Hepatocyte (in vitro differentiated cells): ENCODE measurements at regions not wholly inside any gene's neighbourhood (a gene's known extent, or its start where the extent isn't known, plus 50 kb on each side); places are given as distances from the start of the nearest gene placed in this dataset.

Source experiments
- DNase-seq: peaks from one replicate; pipeline ENCODE4 v3.0.0-alpha.2; 2016; ENCODE audit warnings: low spot score
- H2AFZ ChIP-seq: fragments of 200-600 bp; sonication (generic); 2 replicates; pipeline ENCODE4 v1.6.0; 2016; ENCODE audit warnings: antibody characterized with exemption, mild to moderate bottlenecking
- H3K27ac ChIP-seq: fragments of 200-600 bp; sonication (generic); 2 replicates; pipeline ENCODE4 v1.5.1; 2016; ENCODE audit warnings: mild to moderate bottlenecking
- H3K27me3 ChIP-seq: fragments of 200-600 bp; sonication (generic); 2 replicates; pipeline ENCODE4 v1.6.1; 2016
- H3K36me3 ChIP-seq: fragments of 200-600 bp; sonication (generic); replicated peaks from 2 replicates; pipeline ENCODE4 v1.5.1; 2016; ENCODE audit warnings: low read depth; ENCODE audit not compliant: insufficient read depth
- H3K4me1 ChIP-seq: fragments of 200-600 bp; sonication (generic); 2 replicates; pipeline ENCODE4 v1.5.1; 2016; ENCODE audit warnings: mild to moderate bottlenecking, moderate library complexity; ENCODE audit not compliant: insufficient read depth
- H3K4me2 ChIP-seq: fragments of 200-600 bp; sonication (generic); 2 replicates; pipeline ENCODE4 v1.6.0; 2016
- H3K4me3 ChIP-seq: fragments of 200-600 bp; sonication (generic); 2 replicates; pipeline ENCODE4 v1.5.1; 2016; ENCODE audit warnings: mild to moderate bottlenecking
- H3K79me2 ChIP-seq: fragments of 200-600 bp; sonication (generic); 2 replicates; pipeline ENCODE4 v1.6.0; 2017; ENCODE audit warnings: mild to moderate bottlenecking
- H3K9me2 ChIP-seq: fragments of 200-600 bp; sonication (generic); replicated peaks from 2 replicates; pipeline ENCODE4 v1.6.0; 2017; ENCODE audit warnings: mild to moderate bottlenecking; ENCODE audit not compliant: insufficient read depth
- H3K9me3 ChIP-seq: fragments of 200-600 bp; sonication (generic); 2 replicates; pipeline ENCODE4 v1.5.1; 2016; ENCODE audit warnings: low read depth, mild to moderate bottlenecking
- H4K20me1 ChIP-seq: fragments of 200-600 bp; sonication (generic); 2 replicates; pipeline ENCODE4 v1.6.0; 2016; ENCODE audit warnings: mild to moderate bottlenecking; ENCODE audit not compliant: insufficient read depth, poor library complexity, severe bottlenecking
- EZH2 ChIP-seq: fragments of 200-600 bp; sonication (generic); IDR thresholded peaks from 2 replicates; pipeline ENCODE4 v1.6.1; 2016; ENCODE audit warnings: antibody characterized with exemption, mild to moderate bottlenecking, borderline replicate concordance
- EZH2phosphoT487 ChIP-seq: fragments of 200-600 bp; sonication (generic); IDR thresholded peaks from one replicate; pipeline ENCODE4 v1.6.1; 2018; ENCODE audit warnings: antibody characterized with exemption, mild to moderate bottlenecking, low read depth, moderate library complexity; ENCODE audit not compliant: unreplicated experiment, severe bottlenecking
- WGBS: methylation state at CpG from one replicate; pipeline ENCODE4 v1.1.6; 2016; ENCODE audit warnings: low lambda C conversion rate; ENCODE audit errors: missing lambda C conversion rate; 5-methylcytosine and 5-hydroxymethylcytosine counted together
- TF ChIP-seq, protein P1 (sequence below): fragments of 200-600 bp; sonication (generic); IDR thresholded peaks from 2 replicates; pipeline ENCODE4 v1.5.1; 2016; ENCODE audit warnings: antibody characterized with exemption, mild to moderate bottlenecking; ENCODE audit not compliant: poor library complexity

DNA sequence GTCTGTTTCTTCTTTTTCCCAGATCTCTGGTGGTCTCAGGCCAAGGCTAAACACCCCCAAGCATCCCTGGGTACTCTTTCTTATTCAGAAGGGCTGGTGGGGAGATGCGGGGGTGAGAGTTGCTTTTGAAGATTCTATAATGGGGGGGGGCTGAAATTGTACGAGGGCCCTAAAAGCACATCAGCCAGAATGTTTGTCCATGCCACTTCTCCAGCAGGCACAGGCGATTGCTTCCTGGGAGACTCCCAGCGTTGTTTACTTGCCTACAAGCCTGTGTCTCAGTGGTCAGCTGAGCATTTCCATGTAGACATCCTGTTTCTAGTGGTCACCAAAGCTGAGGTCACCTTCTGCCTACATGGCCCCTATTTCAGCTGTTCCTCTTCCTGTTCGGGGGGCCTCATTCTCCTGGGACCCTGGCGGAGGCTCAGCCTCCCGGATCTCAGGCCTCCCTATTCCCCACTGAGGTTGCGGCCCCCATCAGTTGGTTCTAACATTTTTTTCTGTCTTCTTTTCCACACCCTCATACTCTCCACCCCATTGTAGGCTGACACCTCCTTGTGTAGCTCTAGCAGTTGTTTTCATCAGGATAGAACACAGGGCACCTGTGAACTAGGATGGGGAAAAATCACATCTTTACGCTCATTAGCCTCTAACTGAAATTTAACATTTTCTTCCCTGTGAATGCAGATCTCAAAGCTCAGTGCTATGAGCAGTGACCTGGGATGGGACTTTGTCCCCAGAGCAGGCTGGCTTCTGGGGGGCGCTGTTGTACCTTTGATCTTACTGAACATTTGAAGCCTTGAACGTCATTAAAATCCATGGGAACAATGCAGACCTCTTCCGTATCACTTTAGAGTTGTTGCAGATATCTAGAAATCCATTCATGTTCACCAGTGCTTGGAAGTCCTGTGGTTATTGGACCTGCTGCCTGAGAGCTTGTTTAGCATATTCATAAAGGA is 286.5 kb downstream of the GLRX3 start:
- Histone ChIP-seq H3K4me3 (no peak overlapping the region), H3K36me3 (no peaks in the 10 kb centered on the region), H4K20me1 (no peaks in the 10 kb centered on the region), H3K27ac (no peak overlapping the region), H3K27me3 (no peaks in the 10 kb centered on the region), H2AFZ (no peak overlapping the region), H3K9me2 (no peaks in the 10 kb centered on the region), H3K9me3 (no peaks in the 10 kb centered on the region), H3K4me1 (no peaks in the 10 kb centered on the region), H3K4me2 (no peak overlapping the region), H3K79me2 (no peaks in the 10 kb centered on the region)
- no peak for TF ChIP-seq EZH2phosphoT487
- no peak for TF ChIP-seq EZH2
- TF ChIP-seq, protein P1, sequence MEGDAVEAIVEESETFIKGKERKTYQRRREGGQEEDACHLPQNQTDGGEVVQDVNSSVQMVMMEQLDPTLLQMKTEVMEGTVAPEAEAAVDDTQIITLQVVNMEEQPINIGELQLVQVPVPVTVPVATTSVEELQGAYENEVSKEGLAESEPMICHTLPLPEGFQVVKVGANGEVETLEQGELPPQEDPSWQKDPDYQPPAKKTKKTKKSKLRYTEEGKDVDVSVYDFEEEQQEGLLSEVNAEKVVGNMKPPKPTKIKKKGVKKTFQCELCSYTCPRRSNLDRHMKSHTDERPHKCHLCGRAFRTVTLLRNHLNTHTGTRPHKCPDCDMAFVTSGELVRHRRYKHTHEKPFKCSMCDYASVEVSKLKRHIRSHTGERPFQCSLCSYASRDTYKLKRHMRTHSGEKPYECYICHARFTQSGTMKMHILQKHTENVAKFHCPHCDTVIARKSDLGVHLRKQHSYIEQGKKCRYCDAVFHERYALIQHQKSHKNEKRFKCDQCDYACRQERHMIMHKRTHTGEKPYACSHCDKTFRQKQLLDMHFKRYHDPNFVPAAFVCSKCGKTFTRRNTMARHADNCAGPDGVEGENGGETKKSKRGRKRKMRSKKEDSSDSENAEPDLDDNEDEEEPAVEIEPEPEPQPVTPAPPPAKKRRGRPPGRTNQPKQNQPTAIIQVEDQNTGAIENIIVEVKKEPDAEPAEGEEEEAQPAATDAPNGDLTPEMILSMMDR: no peak
- 81% methylated on average over 12 of the region's 12 CpGs for WGBS
- DNase-seq: no peak

DNA sequence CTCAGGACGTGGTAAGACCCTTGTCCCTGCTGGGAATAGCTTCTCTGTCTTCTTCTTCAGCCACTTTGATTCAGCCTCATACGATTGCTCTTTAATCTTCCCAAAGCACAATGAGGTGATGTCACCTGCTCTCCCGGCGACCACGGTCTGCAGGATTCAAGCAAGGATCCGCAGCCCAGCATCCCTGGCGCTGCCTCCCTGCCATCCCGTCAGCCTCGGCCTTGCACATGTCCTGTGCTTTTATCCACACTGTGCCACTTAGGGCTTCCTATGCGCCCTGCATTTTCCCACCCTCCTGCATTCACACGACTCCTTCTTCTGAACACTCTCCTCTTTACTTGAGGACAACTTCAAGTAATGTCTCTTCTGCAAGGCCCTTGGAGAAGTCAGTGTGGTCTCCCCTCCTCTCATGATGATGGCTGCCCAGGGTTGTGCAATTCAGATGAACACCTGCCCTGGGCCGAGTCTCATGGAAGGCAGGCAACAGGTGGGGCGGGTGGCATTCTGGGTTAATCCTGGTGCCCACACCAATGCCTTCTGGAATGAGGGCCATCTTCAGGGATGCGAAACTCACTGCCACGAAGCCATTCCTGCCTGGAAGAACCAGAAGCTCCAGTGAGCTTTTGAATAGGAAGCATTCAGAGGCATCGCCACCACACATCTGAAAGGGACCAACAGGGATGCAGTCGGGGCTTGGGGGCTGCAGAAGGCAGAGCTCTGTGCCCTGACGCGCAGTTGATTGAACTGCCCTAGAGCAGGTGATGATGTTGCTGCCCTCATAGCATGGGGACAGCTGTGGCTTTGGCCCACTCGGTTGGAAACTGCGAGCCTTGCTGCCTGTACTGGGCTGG is 287.5 kb downstream of the GLRX3 start:
- Histone ChIP-seq H3K4me1 (no peaks in the 10 kb centered on the region), H3K9me3 (no peaks in the 10 kb centered on the region), H3K27ac (no peak overlapping the region), H3K4me2 (no peak overlapping the region), H4K20me1 (no peaks in the 10 kb centered on the region), H3K36me3 (no peaks in the 10 kb centered on the region), H3K9me2 (no peaks in the 10 kb centered on the region), H2AFZ (no peak overlapping the region), H3K4me3 (no peak overlapping the region), H3K27me3 (no peaks in the 10 kb centered on the region), H3K79me2 (no peaks in the 10 kb centered on the region)
- WGBS: 95% methylated on average over 21 of the region's 21 CpGs
- no peak for TF ChIP-seq EZH2phosphoT487
- TF ChIP-seq EZH2: no peak
- no peak for DNase-seq

DNA sequence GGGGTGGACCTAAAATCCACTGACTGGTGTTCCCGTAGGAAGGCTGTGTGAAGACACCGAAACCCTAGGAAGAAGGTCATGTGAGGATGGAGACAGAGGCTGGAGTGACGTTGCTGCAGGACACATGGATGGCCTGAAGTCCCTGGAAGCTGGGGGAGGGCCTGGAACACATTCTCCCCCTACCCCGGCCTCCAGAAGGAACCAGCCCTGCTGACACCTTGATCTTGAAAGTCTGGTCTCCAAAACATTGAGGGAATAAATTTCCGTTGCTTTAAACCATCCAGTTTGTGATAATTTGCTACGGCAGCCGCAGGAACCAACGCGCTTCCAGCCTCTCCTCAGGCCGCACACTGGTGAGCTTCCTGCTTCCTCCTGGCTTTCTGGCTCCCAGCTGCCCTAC is 288.2 kb downstream of the GLRX3 start:
- DNase-seq: no peak
- no peak overlapping the region for H3K4me2 ChIP-seq

More for the DNA sequence above, 288.2 kb downstream of the GLRX3 start:
- TF ChIP-seq, protein P1: no peak
- H3K4me3 ChIP-seq: no peak overlapping the region
- no peaks in the 10 kb centered on the region for H3K27me3 ChIP-seq
- H2AFZ ChIP-seq: no peak overlapping the region
- no peak overlapping the region for H3K27ac ChIP-seq
- no peaks in the 10 kb centered on the region for H4K20me1 ChIP-seq
- H3K9me3 ChIP-seq: no peaks in the 10 kb centered on the region
- H3K9me2 ChIP-seq: no peaks in the 10 kb centered on the region
- H3K79me2 ChIP-seq: no peaks in the 10 kb centered on the region
- H3K4me1 ChIP-seq: no peaks in the 10 kb centered on the region
- 91% methylated on average over 10 of the region's 10 CpGs for WGBS
- no peaks in the 10 kb centered on the region for H3K36me3 ChIP-seq
